HCT116 (cell line): ENCODE measurements at regions not wholly inside any gene's neighbourhood (a gene's known extent, or its start where the extent isn't known, plus 50 kb on each side); places are given as distances from the start of the nearest gene placed in this dataset.

ENCODE experiments used
- ATAC-seq: fragments of 200-7000 bp; cut with Tn5 transposase; 2 replicates; pipeline ENCODE4 v1.9.1; 2020; ENCODE audit warnings: mild to moderate bottlenecking, moderate library complexity
- BruUV-seq: library from RNA; stranded (reverse); fragments of 400-500 nt; replicated peaks from 2 replicates; lab custom pipeline; 2021; lab: Mats Ljungman, UMichigan
- CTCF ChIA-PET: fragments of 300-600 bp; sonication (Branson Sonifier 250); formaldehyde crosslinking; loops from one replicate; lab custom pipeline; 2021; ENCODE audit warnings: antibody characterized with exemption; lab: Charles Lee
- POLR2A ChIA-PET: fragments of 300-600, 350-600 bp; sonication (Branson Sonifier 250); formaldehyde crosslinking; loops from one replicate; lab custom pipeline; 2021; ENCODE audit warnings: antibody characterized with exemption; lab: Charles Lee
- RAD21 ChIA-PET, 2 experiments: fragments of 300-600 bp; sonication (Branson Sonifier 250); formaldehyde crosslinking; loops; one replicate each; lab custom pipeline; 2023; ENCODE audit warnings: low total read pairs in 2 of 2; ENCODE audit not compliant: uncharacterized antibody in 2 of 2, unreplicated experiment in 2 of 2, low non-redundant PET in 1 of 2; lab: Charles Lee
- DNase-seq: peaks from one replicate; pipeline ENCODE4 v3.0.0-alpha.2; 2010; ENCODE audit warnings: low read depth, low spot score
- H2AFZ ChIP-seq: fragments of 200-600 bp; shearing (Covaris generic), sonication (generic); 2 replicates; pipeline ENCODE4 v1.6.1; 2017; ENCODE audit warnings: low read depth, mixed run types, mixed read lengths, antibody characterized with exemption, low read length; ENCODE audit not compliant: poor library complexity, severe bottlenecking
- H3K27ac ChIP-seq: 2 replicates; pipeline ENCODE4 v1.5.1; 2012; ENCODE audit warnings: low read depth, low read length
- H3K27me3 ChIP-seq: fragments of 200-600 bp; sonication (generic); 2 replicates; pipeline ENCODE4 v1.6.1; 2016; ENCODE audit warnings: mixed run types, low read length, mixed read lengths; ENCODE audit not compliant: insufficient read depth
- H3K36me3 ChIP-seq, 2 experiments: fragments of 200-500 bp in 1 of 2; fragments of 200-600 bp in 1 of 2; sonication (Bioruptor generic) in 1 of 2; sonication (generic) in 1 of 2; 2 replicates each; pipeline versions ENCODE4 v1.5.1 to v1.6.1; 2014 to 2016; ENCODE audit warnings: low read length in 2 of 2, inconsistent platforms in 1 of 2, mixed read lengths in 1 of 2, mixed run types in 1 of 2; ENCODE audit not compliant: insufficient read depth in 2 of 2, control insufficient read depth in 1 of 2
- H3K4me1 ChIP-seq, 2 experiments: fragments of 200-600 bp in 1 of 2; sonication (generic) in 1 of 2; 2 replicates each; pipeline versions ENCODE4 v1.5.1 to v1.6.1; 2012 to 2017; ENCODE audit warnings: low read length in 2 of 2, inconsistent platforms in 1 of 2, mild to moderate bottlenecking in 1 of 2, mixed read lengths in 1 of 2, mixed run types in 1 of 2, moderate library complexity in 1 of 2; ENCODE audit not compliant: insufficient read depth in 2 of 2, control insufficient read depth in 1 of 2
- H3K4me2 ChIP-seq: fragments of 200-600 bp; sonication (generic); 2 replicates; pipeline ENCODE4 v1.6.1; 2017; ENCODE audit warnings: mixed run types, low read length, mixed read lengths
- H3K4me3 ChIP-seq, 2 experiments: fragments of 200-600 bp in 1 of 2; sonication (generic) in 1 of 2; replicated peaks in 1 of 2; 2 replicates each; pipeline ENCODE4 v1.5.1; 2011 to 2016; ENCODE audit warnings: low read length in 2 of 2, control low read depth in 1 of 2, low read depth in 1 of 2, mild to moderate bottlenecking in 1 of 2, mixed read lengths in 1 of 2, mixed run types in 1 of 2
- H3K79me2 ChIP-seq: fragments of 200-600 bp; sonication (generic); 2 replicates; pipeline ENCODE4 v1.6.1; 2017; ENCODE audit warnings: mild to moderate bottlenecking, mixed run types, low read length, moderate library complexity, mixed read lengths; ENCODE audit not compliant: insufficient read depth
- H3K9ac ChIP-seq: fragments of 200-600 bp; sonication (generic); 2 replicates; pipeline ENCODE4 v1.6.1; 2016; ENCODE audit warnings: low read length, mixed read lengths
- H3K9me2 ChIP-seq: fragments of 200-600 bp; sonication (generic), shearing (Covaris generic); 2 replicates; pipeline ENCODE4 v1.6.1; 2017; ENCODE audit warnings: mixed run types, mild to moderate bottlenecking, moderate library complexity; ENCODE audit not compliant: insufficient read depth
- H3K9me3 ChIP-seq, 2 experiments: fragments of 200-500 bp in 1 of 2; fragments of 200-600 bp in 1 of 2; sonication (Bioruptor generic) in 1 of 2; sonication (generic) in 1 of 2; 2 replicates each; pipeline ENCODE4 v1.6.1; 2014 to 2017; ENCODE audit warnings: low read length in 2 of 2, mixed read lengths in 2 of 2, inconsistent platforms in 1 of 2, low read depth in 1 of 2, mild to moderate bottlenecking in 1 of 2, mixed run types in 1 of 2, moderate library complexity in 1 of 2; ENCODE audit not compliant: control insufficient read depth in 1 of 2, insufficient read depth in 1 of 2
- H4K20me1 ChIP-seq: fragments of 200-600 bp; sonication (generic), shearing (Covaris generic); 2 replicates; pipeline ENCODE4 v1.6.1; 2017; ENCODE audit warnings: mixed run types, mild to moderate bottlenecking, moderate library complexity; ENCODE audit not compliant: insufficient read depth
- ELF1 ChIP-seq: IDR thresholded peaks from 2 replicates; pipeline ENCODE4 v1.6.1; 2012; ENCODE audit warnings: low read depth, borderline replicate concordance
- FOSL1 ChIP-seq: IDR thresholded peaks from 2 replicates; pipeline ENCODE4 v1.6.1; 2012; ENCODE audit warnings: low read depth
- POLR2AphosphoS5 ChIP-seq: IDR thresholded peaks from 2 replicates; pipeline ENCODE4 v1.6.1; 2011; ENCODE audit warnings: mild to moderate bottlenecking, low read depth, low read length, moderate library complexity
- SP1 ChIP-seq: IDR thresholded peaks from 2 replicates; pipeline ENCODE4 v1.6.1; 2012; ENCODE audit warnings: low read depth
- YY1 ChIP-seq: IDR thresholded peaks from 2 replicates; pipeline ENCODE4 v1.6.1; 2011; ENCODE audit warnings: low read length, low read depth, moderate library complexity, mild to moderate bottlenecking; ENCODE audit not compliant: insufficient replicate concordance; ENCODE audit errors: extremely low read depth
- intact Hi-C: fragments of 100-400 bp; cut with micrococcal nuclease; formaldehyde crosslinking; loops from 2 replicates; pipeline ENCODE4 v1.10.0; 2022
- TF ChIP-seq, protein P1 (sequence below): IDR thresholded peaks from 2 replicates; pipeline ENCODE4 v1.6.1; 2012; ENCODE audit warnings: low read depth
- TF ChIP-seq, protein P2 (sequence below): IDR thresholded peaks from 2 replicates; pipeline ENCODE4 v1.6.1; 2011; ENCODE audit warnings: mild to moderate bottlenecking, low read length, moderate library complexity; ENCODE audit not compliant: insufficient replicate concordance; ENCODE audit errors: extremely low read depth

DNA sequence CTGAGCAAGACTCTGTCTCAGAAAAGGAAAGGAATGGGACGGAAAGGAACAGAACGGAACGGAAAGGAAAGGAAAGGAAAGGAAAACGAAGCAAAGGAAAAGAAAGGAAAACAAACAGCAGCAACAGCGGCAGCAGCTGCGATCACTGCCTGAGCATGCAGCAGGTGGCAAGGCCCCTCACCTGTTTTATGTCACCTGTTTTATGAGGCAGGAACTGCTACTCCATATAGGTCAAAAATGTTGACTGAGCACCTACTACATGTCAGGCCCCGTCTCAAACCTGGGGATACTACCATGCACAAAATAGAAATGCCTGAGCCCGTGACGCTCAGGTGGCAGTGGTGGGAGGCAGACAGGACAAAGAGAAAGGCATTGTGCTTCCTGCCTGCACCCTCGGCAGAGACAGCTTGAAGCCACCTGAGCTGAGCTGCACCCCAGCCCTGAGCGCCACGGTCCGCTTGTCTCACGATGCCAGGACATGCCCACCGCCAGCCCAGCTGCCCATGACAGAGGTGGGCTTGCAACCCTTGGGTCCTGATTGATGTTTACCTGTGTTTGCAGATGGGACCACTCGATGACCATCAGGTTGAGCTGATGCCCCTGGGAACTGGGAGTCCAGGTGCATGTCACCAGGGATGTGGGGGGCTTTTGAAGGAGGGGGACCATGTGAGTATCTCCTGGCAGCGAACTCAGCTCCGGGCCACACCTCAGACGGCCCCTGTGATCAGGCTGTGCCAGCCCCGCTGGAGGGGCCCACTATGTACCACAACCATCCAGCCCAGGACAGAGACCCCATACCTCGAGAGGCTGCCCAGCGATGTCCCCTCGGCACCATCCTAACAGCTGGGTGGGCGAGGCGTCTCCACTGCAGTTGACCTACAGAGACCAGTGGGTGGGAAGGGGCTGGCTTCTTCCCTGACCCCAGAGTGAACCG is 77.4 kb downstream of the RMI2 start:
- Histone ChIP-seq H3K4me1 (no peaks in the 10 kb centered on the region), H3K9me3 (no peaks in the 10 kb centered on the region), H3K79me2 (no peaks in the 10 kb centered on the region), H3K9ac (no peak overlapping the region), H3K4me3 (no peak overlapping the region), H3K9me2 (no peaks in the 10 kb centered on the region), H3K4me2 (no peak overlapping the region), H3K27ac (no peak overlapping the region), H2AFZ (no peak overlapping the region), H3K27me3 (no peaks in the 10 kb centered on the region), H3K36me3 (no peaks in the 10 kb centered on the region), H4K20me1 (no peaks in the 10 kb centered on the region)
- RAD21 ChIA-PET, result no interaction called here
- DNase-seq, result no peak
- ATAC-seq, result no peak
- intact Hi-C loops, result no loop called here
- CTCF ChIA-PET, result no interaction called here
- POLR2A ChIA-PET, result no interaction called here
- BruUV-seq, result no TSS peak
- TF ChIP-seq SP1, result no peak
- no peak for TF ChIP-seq FOSL1
- TF ChIP-seq ELF1, result no peak
- TF ChIP-seq YY1, result no peak

DNA sequence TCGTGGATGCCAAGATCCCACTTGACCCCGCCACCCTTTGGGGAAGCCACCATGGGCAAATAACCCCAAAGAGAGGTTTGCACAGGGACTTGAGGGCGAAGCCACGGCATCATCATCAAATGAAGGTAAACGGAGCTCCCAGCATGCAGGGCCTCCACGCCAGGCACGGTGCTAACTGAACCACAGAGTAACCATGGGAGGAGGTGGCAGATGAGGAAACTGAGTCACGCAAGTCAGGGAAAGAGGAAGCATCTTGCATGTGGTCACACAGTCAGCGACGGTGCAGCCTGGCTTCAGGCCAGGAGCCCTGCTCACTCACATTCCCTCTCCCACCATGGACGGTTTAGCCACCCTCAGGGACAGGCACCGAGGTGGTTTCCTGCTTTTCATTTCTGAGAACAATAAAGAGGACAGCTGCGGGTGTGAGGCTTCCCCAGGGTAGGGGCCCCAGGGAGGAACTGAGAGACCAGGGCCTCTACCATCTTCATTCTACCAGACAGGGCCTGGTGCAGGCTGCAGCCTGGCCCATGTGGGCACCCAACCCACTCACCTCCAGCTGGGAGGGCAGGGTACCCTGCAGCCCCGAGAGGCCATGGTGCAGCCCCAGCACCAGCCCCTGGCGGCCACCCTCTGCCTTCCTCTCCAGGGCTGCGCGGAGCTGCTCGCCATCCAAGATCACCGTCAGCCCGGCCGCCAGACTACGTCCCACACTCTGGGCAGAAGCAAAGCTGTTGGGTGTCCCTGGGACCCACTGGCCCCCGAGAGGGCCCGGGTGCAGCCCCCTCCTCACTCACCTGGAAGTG is 78.3 kb downstream of the RMI2 start:
- Histone ChIP-seq H3K9me2 (no peaks in the 10 kb centered on the region), H3K4me3 (no peak overlapping the region), H3K4me2 (no peak overlapping the region), H3K79me2 (no peaks in the 10 kb centered on the region), H4K20me1 (no peaks in the 10 kb centered on the region), H3K4me1 (no peaks in the 10 kb centered on the region), H3K36me3 (no peaks in the 10 kb centered on the region), H3K9me3 (no peaks in the 10 kb centered on the region), H3K27ac (no peak overlapping the region), H3K9ac (no peak overlapping the region), H2AFZ (no peak overlapping the region), H3K27me3 (no peaks in the 10 kb centered on the region)
- POLR2A ChIA-PET, result no interaction called here
- RAD21 ChIA-PET, result no interaction called here
- TF ChIP-seq, protein P1, sequence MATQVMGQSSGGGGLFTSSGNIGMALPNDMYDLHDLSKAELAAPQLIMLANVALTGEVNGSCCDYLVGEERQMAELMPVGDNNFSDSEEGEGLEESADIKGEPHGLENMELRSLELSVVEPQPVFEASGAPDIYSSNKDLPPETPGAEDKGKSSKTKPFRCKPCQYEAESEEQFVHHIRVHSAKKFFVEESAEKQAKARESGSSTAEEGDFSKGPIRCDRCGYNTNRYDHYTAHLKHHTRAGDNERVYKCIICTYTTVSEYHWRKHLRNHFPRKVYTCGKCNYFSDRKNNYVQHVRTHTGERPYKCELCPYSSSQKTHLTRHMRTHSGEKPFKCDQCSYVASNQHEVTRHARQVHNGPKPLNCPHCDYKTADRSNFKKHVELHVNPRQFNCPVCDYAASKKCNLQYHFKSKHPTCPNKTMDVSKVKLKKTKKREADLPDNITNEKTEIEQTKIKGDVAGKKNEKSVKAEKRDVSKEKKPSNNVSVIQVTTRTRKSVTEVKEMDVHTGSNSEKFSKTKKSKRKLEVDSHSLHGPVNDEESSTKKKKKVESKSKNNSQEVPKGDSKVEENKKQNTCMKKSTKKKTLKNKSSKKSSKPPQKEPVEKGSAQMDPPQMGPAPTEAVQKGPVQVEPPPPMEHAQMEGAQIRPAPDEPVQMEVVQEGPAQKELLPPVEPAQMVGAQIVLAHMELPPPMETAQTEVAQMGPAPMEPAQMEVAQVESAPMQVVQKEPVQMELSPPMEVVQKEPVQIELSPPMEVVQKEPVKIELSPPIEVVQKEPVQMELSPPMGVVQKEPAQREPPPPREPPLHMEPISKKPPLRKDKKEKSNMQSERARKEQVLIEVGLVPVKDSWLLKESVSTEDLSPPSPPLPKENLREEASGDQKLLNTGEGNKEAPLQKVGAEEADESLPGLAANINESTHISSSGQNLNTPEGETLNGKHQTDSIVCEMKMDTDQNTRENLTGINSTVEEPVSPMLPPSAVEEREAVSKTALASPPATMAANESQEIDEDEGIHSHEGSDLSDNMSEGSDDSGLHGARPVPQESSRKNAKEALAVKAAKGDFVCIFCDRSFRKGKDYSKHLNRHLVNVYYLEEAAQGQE, result no peak
- TF ChIP-seq FOSL1, result no peak
- no peak for TF ChIP-seq ELF1
- TF ChIP-seq, protein P2, sequence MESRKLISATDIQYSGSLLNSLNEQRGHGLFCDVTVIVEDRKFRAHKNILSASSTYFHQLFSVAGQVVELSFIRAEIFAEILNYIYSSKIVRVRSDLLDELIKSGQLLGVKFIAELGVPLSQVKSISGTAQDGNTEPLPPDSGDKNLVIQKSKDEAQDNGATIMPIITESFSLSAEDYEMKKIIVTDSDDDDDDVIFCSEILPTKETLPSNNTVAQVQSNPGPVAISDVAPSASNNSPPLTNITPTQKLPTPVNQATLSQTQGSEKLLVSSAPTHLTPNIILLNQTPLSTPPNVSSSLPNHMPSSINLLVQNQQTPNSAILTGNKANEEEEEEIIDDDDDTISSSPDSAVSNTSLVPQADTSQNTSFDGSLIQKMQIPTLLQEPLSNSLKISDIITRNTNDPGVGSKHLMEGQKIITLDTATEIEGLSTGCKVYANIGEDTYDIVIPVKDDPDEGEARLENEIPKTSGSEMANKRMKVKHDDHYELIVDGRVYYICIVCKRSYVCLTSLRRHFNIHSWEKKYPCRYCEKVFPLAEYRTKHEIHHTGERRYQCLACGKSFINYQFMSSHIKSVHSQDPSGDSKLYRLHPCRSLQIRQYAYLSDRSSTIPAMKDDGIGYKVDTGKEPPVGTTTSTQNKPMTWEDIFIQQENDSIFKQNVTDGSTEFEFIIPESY, result no peak
- TF ChIP-seq POLR2AphosphoS5, result no peak
- no TSS peak for BruUV-seq
- CTCF ChIA-PET, result no interaction called here
- ATAC-seq (no peak), DNase-seq (no peak)
- intact Hi-C loops, result no loop called here
